LNCaP clone FGC (cell line): ENCODE measurements at regions not wholly inside any gene's neighbourhood (a gene's known extent, or its start where the extent isn't known, plus 50 kb on each side); places are given as distances from the start of the nearest gene placed in this dataset.
"Not testable (repeated sequence)": the region's sequence is repeated elsewhere in the genome, so short reads cannot be mapped to it uniquely, and the experiment has no call there.

Experiments
- DNase-seq: peaks from one replicate; pipeline ENCODE4 v3.0.0-alpha.2; 2011; ENCODE audit warnings: low read depth
- H3K4me3 ChIP-seq: 2 replicates; pipeline ENCODE4 v1.5.1; 2011; ENCODE audit warnings: mild to moderate bottlenecking, low read depth, low read length, control low read depth
- TF ChIP-seq, protein P1 (sequence below): IDR thresholded peaks from 2 replicates; pipeline ENCODE4 v1.5.1; 2012; ENCODE audit warnings: mild to moderate bottlenecking; ENCODE audit not compliant: control insufficient read depth, insufficient read depth; ENCODE audit errors: extremely low read depth

DNA sequence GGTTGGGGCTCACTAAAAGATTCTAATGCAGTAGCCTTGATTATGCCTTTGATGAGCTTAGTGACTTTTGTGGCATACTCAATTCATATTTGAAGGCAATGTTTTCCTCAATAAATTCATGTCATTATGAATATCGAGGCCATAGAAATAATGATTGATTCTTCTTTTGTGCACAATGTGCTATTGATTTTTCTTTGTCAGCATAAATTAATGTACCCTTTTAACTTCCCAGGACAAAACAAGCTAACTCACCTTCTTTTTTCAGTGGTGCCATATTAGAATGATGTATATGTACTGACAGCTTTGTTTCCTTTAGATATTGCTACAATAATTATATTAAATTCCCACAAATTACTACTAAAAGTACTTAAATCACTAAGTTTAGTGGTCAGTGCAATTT lies 484.3 kb upstream of the HS3ST5 start:
- no peak for DNase-seq
- H3K4me3 ChIP-seq: no peak overlapping the region
- TF ChIP-seq, protein P1, sequence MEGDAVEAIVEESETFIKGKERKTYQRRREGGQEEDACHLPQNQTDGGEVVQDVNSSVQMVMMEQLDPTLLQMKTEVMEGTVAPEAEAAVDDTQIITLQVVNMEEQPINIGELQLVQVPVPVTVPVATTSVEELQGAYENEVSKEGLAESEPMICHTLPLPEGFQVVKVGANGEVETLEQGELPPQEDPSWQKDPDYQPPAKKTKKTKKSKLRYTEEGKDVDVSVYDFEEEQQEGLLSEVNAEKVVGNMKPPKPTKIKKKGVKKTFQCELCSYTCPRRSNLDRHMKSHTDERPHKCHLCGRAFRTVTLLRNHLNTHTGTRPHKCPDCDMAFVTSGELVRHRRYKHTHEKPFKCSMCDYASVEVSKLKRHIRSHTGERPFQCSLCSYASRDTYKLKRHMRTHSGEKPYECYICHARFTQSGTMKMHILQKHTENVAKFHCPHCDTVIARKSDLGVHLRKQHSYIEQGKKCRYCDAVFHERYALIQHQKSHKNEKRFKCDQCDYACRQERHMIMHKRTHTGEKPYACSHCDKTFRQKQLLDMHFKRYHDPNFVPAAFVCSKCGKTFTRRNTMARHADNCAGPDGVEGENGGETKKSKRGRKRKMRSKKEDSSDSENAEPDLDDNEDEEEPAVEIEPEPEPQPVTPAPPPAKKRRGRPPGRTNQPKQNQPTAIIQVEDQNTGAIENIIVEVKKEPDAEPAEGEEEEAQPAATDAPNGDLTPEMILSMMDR: no peak

DNA sequence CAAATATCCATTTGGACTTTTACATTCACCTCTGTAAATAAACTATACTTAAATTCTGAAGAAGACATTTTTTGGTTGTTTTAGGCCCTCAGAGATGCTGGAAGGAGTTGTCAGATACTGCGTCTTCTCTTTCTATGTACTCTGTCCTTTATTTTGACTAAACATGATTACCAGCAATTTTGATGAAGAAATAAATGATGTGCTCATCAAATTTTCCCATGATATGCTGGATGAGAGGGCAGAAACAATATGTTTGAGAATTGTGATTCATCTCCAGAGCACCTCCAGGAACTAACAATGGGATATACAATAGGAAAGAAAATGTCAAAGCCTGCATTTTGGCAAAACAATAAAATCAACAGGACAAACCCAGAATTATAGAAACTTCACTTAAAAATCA lies 481.6 kb upstream of the HS3ST5 start:
- TF ChIP-seq, protein P1: no peak
- no peak for DNase-seq
- H3K4me3 ChIP-seq: no peak overlapping the region

DNA sequence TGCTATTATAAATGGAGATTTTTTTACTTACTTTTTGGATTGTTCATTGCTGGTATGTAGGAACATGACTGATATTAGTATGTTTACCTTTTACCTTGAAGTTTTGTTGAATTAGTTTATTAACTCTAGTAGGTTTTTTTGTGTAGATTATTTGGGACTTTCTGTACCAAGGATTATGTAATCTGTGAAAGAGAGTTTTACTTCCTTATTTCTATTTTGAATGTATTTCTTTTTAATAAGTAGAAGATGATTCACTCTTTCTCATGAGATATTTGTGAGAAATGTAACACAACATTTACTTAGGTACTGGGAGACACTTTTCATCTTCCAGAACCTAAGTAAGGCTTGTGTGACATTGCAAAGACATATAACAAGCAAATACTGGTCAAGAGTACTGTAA lies 473.9 kb upstream of the HS3ST5 start:
- H3K4me3 ChIP-seq: no peak overlapping the region
- no peak for DNase-seq
- TF ChIP-seq, protein P1: no peak

DNA sequence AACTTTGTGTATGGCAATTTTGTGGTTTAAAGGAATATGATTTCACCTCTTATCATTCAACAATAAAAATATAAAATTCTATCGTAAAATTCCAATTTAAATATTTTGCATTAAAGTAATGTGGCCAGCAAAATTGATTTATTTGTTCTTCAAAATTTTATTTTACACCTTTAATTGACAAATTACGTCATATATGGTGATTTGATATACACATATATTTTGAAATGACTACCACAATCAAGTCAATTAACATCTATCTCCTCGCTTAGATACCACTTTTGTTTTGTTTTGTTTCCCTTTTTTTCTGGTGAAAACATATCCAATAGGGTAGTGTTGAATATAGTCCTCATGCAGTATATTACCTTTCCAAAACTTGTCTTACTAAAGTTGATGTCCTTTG lies 467.6 kb upstream of the HS3ST5 start:
- H3K4me3 ChIP-seq: no peak overlapping the region
- TF ChIP-seq, protein P1: no peak
- DNase-seq: no peak

DNA sequence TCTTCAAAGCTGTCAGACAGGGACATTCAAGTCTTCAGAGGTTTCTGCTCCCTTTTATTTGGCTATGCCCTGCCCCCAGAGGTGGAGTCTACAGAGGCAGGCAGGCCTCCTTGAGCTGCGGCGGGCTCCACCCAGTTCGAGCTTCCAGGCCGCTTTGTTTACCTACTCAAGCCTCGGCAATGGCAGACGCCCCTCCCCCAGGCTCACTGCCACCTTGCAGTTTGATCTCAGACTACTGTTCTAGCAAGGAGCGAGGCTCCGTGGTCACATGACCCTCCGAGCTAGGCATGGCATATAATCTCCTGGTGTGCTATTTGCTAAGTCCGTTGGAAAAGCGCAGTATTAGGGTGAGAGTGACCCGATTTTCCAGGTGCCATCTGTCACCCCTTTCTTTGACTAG lies 462.6 kb upstream of the HS3ST5 start:
- H3K4me3 ChIP-seq, DNase-seq: not testable (repeated sequence)

DNA sequence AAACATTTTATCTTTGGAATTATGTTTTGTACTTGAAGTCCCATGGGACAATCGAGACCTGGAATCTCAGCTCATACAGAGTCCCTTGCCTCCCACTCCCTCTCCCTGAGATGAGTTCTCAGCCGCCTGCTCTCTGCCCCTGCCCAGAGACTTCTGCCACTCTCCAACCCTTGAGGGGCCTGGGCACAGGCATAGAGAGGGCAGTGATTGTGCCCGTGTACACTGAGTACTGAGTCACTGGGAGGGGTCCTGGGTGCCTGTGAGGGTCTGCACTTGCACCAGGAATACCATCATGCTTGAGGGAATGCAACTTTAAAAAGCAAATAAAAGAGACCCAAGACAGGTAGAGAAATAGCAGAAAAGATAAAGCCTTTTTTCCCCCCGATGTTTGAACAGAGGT lies 453.8 kb upstream of the HS3ST5 start:
- no peak for DNase-seq
- TF ChIP-seq, protein P1: no peak
- no peak overlapping the region for H3K4me3 ChIP-seq

DNA sequence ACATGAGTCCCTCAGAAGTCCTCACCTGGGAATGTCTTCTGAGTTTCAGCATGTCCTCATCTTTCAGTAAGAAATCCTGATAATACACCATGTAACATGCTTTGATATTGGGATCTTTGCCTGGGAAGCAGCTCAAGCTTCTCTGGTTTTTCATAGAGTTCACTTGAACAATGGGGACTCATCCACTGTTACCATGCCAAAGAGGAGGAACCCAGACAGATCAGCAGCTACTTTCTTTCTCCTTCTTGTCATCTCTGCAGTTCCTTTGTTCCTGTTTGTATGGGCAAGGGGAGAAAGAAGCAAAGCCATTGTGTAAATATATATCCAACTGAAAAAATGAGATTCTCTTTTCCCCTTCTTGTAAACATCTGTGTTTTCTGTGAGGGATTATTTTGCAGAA lies 450.6 kb upstream of the HS3ST5 start:
- TF ChIP-seq, protein P1: no peak
- no peak overlapping the region for H3K4me3 ChIP-seq
- DNase-seq: no peak
